Lung (tissue), 11 donors: ENCODE measurements at regions not wholly inside any gene's neighbourhood (a gene's known extent, or its start where the extent isn't known, plus 50 kb on each side); places are given as distances from the start of the nearest gene placed in this dataset.

Experiments used
- ATAC-seq: fragments of 200-7000 bp; cut with Tn5 transposase; one replicate; pipeline ENCODE4 v1.9.1; 2020; ENCODE audit warnings: moderate number of reproducible peaks; ENCODE audit not compliant: insufficient read depth, low FRiP score
- DNase-seq, 3 donors: peaks; one replicate each; pipeline ENCODE4 v3.0.0-alpha.2; 2013 to 2017
- H3K27ac ChIP-seq, 2 donors: one replicate each; pipeline ENCODE4 v1.5.1; 2013; ENCODE audit warnings: mild to moderate bottlenecking in 2 of 2, moderate library complexity in 2 of 2, control low read depth in 1 of 2, inconsistent platforms in 1 of 2, low read depth in 1 of 2, low read length in 1 of 2
- H3K27me3 ChIP-seq, 3 donors: one replicate each; pipeline ENCODE4 v1.5.1; 2013; ENCODE audit warnings: low read length in 2 of 3; ENCODE audit not compliant: control insufficient read depth in 3 of 3, insufficient read depth in 3 of 3
- H3K36me3 ChIP-seq, 4 donors: one replicate each; pipeline ENCODE4 v1.5.1; 2013; ENCODE audit warnings: low read length in 4 of 4, mild to moderate bottlenecking in 1 of 4, moderate library complexity in 1 of 4; ENCODE audit not compliant: control insufficient read depth in 4 of 4, insufficient read depth in 4 of 4
- H3K4me1 ChIP-seq, 5 donors: one replicate each; pipeline ENCODE4 v1.5.1; 2013; ENCODE audit warnings: low read length in 5 of 5, mild to moderate bottlenecking in 2 of 5, moderate library complexity in 1 of 5; ENCODE audit not compliant: control insufficient read depth in 5 of 5, insufficient read depth in 5 of 5
- H3K4me3 ChIP-seq: one replicate; pipeline ENCODE4 v1.5.1; 2013; ENCODE audit warnings: mild to moderate bottlenecking, control low read depth, moderate library complexity
- H3K9ac ChIP-seq, 2 donors: one replicate each; pipeline ENCODE4 v1.5.1; 2013; ENCODE audit warnings: low read length in 2 of 2, control low read depth in 1 of 2; ENCODE audit not compliant: insufficient read depth in 1 of 2
- H3K9me3 ChIP-seq, 4 donors: one replicate each; pipeline ENCODE4 v1.5.1; 2013; ENCODE audit warnings: low read length in 3 of 4, mild to moderate bottlenecking in 1 of 4, moderate library complexity in 1 of 4; ENCODE audit not compliant: control insufficient read depth in 4 of 4, insufficient read depth in 3 of 4
- CTCF ChIP-seq: IDR thresholded peaks from 2 replicates; pipeline ENCODE4 v1.5.1; 2012; ENCODE audit warnings: mild to moderate bottlenecking; ENCODE audit errors: control extremely low read depth, extremely low read depth
- WGBS, 2 donors: extraction: QIAGEN DNeasy Blood & Tissue Kit; methylation state at CpG; one replicate each; pipeline ENCODE4 v1.1.7; 2013; 5-methylcytosine and 5-hydroxymethylcytosine counted together
- donor health status: control.
- donor health status: control.
- donor health status: Bipolar disorder and iron deficiency.
- donor health status: healthy.
- donor health status: DM: yes; HTN: yes; CAD: no.

GRCh38 chr2:10238991-10239485 is 63.7 kb upstream of the HPCAL1 start:
- Histone ChIP-seq H3K9ac (no peak overlapping the region), H3K9me3 (no peaks in the 10 kb centered on the region), H3K27ac (no peak overlapping the region), H3K4me3 (no peak overlapping the region), H3K36me3 (no peaks in the 10 kb centered on the region), H3K27me3 (no peaks in the 10 kb centered on the region), H3K4me1 (peaks cover 0 to 9% (median 6%) of the 10 kb centered on the region in 5 donors)
- 88 to 89% methylated on average over 13 of the region's 13 CpGs for WGBS, 2 donors
- no peak for TF ChIP-seq CTCF
- DNase-seq (no peak), ATAC-seq (no peak)

GRCh38 chr2:10239561-10239967 is 63.1 kb upstream of the HPCAL1 start:
- no peak for ATAC-seq
- Histone ChIP-seq H3K4me3 (no peak overlapping the region), H3K9ac (no peak overlapping the region), H3K27me3 (no peaks in the 10 kb centered on the region), H3K36me3 (no peaks in the 10 kb centered on the region), H3K4me1 (peaks cover 0 to 7% (median 5%) of the 10 kb centered on the region in 5 donors), H3K27ac (no peak overlapping the region), H3K9me3 (no peaks in the 10 kb centered on the region)
- 84% methylated on average over 14 of the region's 14 CpGs for WGBS, 2 donors
- TF ChIP-seq CTCF, result no peak
- no peak for DNase-seq

- H3K27me3 ChIP-seq, result no peaks in the 10 kb centered on the region
- no peaks in the 10 kb centered on the region for H3K9me3 ChIP-seq
- H3K4me1 ChIP-seq, result peaks cover 0 to 7% (median 0%) of the 10 kb centered on the region in 5 donors
- no peak for TF ChIP-seq CTCF
- no peaks in the 10 kb centered on the region for H3K36me3 ChIP-seq
- H3K9ac ChIP-seq, result no peak overlapping the region
- H3K4me3 ChIP-seq, result no peak overlapping the region
- no peak for ATAC-seq
- H3K27ac ChIP-seq, result no peak overlapping the region
- 90 to 96% methylated on average over 18 of the region's 18 CpGs for WGBS, 2 donors
- DNase-seq, result no peak
These were observed 62.5 kb upstream of the HPCAL1 start for GRCh38 chr2:10240161-10240681.
